CD14-positive monocyte (primary cell): ENCODE measurements at regions not wholly inside any gene's neighbourhood (a gene's known extent, or its start where the extent isn't known, plus 50 kb on each side); places are given as distances from the start of the nearest gene placed in this dataset.

Experiments used
- DNase-seq, 3 donors: peaks; one replicate each; pipeline ENCODE4 v3.0.0-alpha.2; 2011 to 2022
- H2AFZ ChIP-seq: 2 replicates; pipeline ENCODE4 v1.6.0; 2012; ENCODE audit warnings: mild to moderate bottlenecking, low read depth, low read length, inconsistent platforms; ENCODE audit not compliant: insufficient read depth, poor library complexity, severe bottlenecking
- H3K27ac ChIP-seq, 2 donors: 1 replicate in 1 of 2; 2 replicates in 1 of 2; pipeline ENCODE4 v1.5.1; 2012 to 2013; ENCODE audit warnings: low read length in 2 of 2, control low read depth in 1 of 2, inconsistent platforms in 1 of 2, low read depth in 1 of 2, mild to moderate bottlenecking in 1 of 2
- H3K27me3 ChIP-seq, 2 donors: one replicate each; pipeline versions ENCODE4 v1.6.0 to v1.6.1; 2011 to 2013; ENCODE audit warnings: low read length in 2 of 2; ENCODE audit not compliant: control insufficient read depth in 2 of 2, insufficient read depth in 2 of 2
- H3K36me3 ChIP-seq, 2 donors: replicated peaks in 1 of 2; 1 replicate in 1 of 2; 2 replicates in 1 of 2; pipeline versions ENCODE4 v1.5.1 to v1.6.1; 2012 to 2013; ENCODE audit warnings: low read length in 2 of 2, control low read depth in 1 of 2, inconsistent platforms in 1 of 2, mild to moderate bottlenecking in 1 of 2; ENCODE audit not compliant: insufficient read depth in 2 of 2, control insufficient read depth in 1 of 2
- H3K4me1 ChIP-seq, 2 donors: 1 replicate in 1 of 2; 2 replicates in 1 of 2; pipeline versions ENCODE4 v1.5.1 to v1.6.1; 2012 to 2013; ENCODE audit warnings: low read length in 2 of 2, control low read depth in 1 of 2, inconsistent platforms in 1 of 2, mild to moderate bottlenecking in 1 of 2, moderate library complexity in 1 of 2; ENCODE audit not compliant: insufficient read depth in 2 of 2, control insufficient read depth in 1 of 2
- H3K4me2 ChIP-seq: replicated peaks from 2 replicates; pipeline ENCODE3; 2012; ENCODE audit warnings: low read length, moderate library complexity, mild to moderate bottlenecking; ENCODE audit not compliant: poor library complexity, severe bottlenecking; ENCODE audit errors: extremely low read depth
- H3K4me3 ChIP-seq, 3 experiments: fragments of 200-600 bp in 1 of 3; sonication (generic) in 1 of 3; replicated peaks in 1 of 3; 1 replicate in 2 of 3; 2 replicates in 1 of 3; pipeline ENCODE4 v1.5.1; 2011 to 2013; ENCODE audit warnings: low read length in 3 of 3, mild to moderate bottlenecking in 3 of 3, control low read depth in 2 of 3, low read depth in 2 of 3, inconsistent platforms in 1 of 3, moderate library complexity in 1 of 3
- H3K79me2 ChIP-seq: 2 replicates; pipeline ENCODE4 v1.6.0; 2012; ENCODE audit warnings: mild to moderate bottlenecking, control low read depth, inconsistent platforms, low read length, moderate library complexity; ENCODE audit not compliant: insufficient read depth
- H3K9ac ChIP-seq: 2 replicates; pipeline ENCODE4 v1.6.0; 2017; ENCODE audit warnings: low read length, mild to moderate bottlenecking; ENCODE audit not compliant: insufficient read depth, poor library complexity, severe bottlenecking
- H3K9me3 ChIP-seq, 2 donors: replicated peaks in 1 of 2; 1 replicate in 1 of 2; 2 replicates in 1 of 2; pipeline versions ENCODE4 v1.5.1 to v1.6.1; 2012 to 2013; ENCODE audit warnings: low read length in 2 of 2, control low read depth in 1 of 2; ENCODE audit not compliant: control insufficient read depth in 1 of 2, insufficient read depth in 1 of 2
- H4K20me1 ChIP-seq: 2 replicates; pipeline ENCODE4 v1.6.0; 2012; ENCODE audit warnings: mild to moderate bottlenecking, low read length, control low read depth, moderate library complexity; ENCODE audit not compliant: insufficient read depth
- H3K27ac Mint-ChIP-seq, 7 donors: one replicate each; pipeline ENCODE4 v1.8.0; 2020; ENCODE audit warnings: mild to moderate bottlenecking in 7 of 7, mixed read lengths in 7 of 7, moderate library complexity in 6 of 7, inconsistent platforms in 2 of 7
- H3K27me3 Mint-ChIP-seq, 3 donors: one replicate each; pipeline ENCODE4 v1.8.0; 2021 to 2022; ENCODE audit warnings: low read depth in 3 of 3, mild to moderate bottlenecking in 3 of 3, mixed read lengths in 3 of 3, moderate library complexity in 3 of 3, inconsistent platforms in 1 of 3
- H3K36me3 Mint-ChIP-seq, 2 donors: one replicate each; pipeline ENCODE4 v1.8.0; 2020; ENCODE audit warnings: mixed read lengths in 2 of 2, inconsistent platforms in 1 of 2, mild to moderate bottlenecking in 1 of 2
- H3K4me1 Mint-ChIP-seq: one replicate; pipeline ENCODE4 v1.8.0; 2020; ENCODE audit warnings: mild to moderate bottlenecking, mixed read lengths
- H3K4me3 Mint-ChIP-seq, 2 donors: one replicate each; pipeline ENCODE4 v1.8.0; 2020; ENCODE audit warnings: mild to moderate bottlenecking in 2 of 2, mixed read lengths in 2 of 2, moderate library complexity in 1 of 2
- H3K9me3 Mint-ChIP-seq, 7 donors: one replicate each; pipeline ENCODE4 v1.8.0; 2020 to 2022; ENCODE audit warnings: mixed read lengths in 7 of 7, mild to moderate bottlenecking in 6 of 7, moderate library complexity in 6 of 7, inconsistent platforms in 2 of 7
- CTCF ChIP-seq: fragments of 200-600 bp; IDR thresholded peaks from one replicate; pipeline ENCODE4 v1.8.0; 2022; ENCODE audit warnings: antibody characterized with exemption, mild to moderate bottlenecking
- WGBS: methylation state at CpG from one replicate; pipeline ENCODE4 v1.1.5; 2013; ENCODE audit warnings: missing lambda C conversion rate; ENCODE audit not compliant: insufficient coverage; 5-methylcytosine and 5-hydroxymethylcytosine counted together
- intact Hi-C, 2 donors: fragments of 100-400 bp; cut with micrococcal nuclease; formaldehyde crosslinking; loops; one replicate each; pipeline versions ENCODE4 v1.15.0 to v1.15.1; 2023

- H3K9me3 ChIP-seq = no peaks in the 10 kb centered on the region
- no peaks in the 10 kb centered on the region for H3K27me3 ChIP-seq
- no peaks in the 10 kb centered on the region for H3K36me3 ChIP-seq
- no peaks in the 10 kb centered on the region for H3K4me1 Mint-ChIP-seq
- TF ChIP-seq CTCF = no peak
- no peak overlapping the region for H3K27ac ChIP-seq
- peaks cover 0 to 8% (median 3%) of the 10 kb centered on the region in 7 donors for H3K9me3 Mint-ChIP-seq
- H3K4me3 ChIP-seq = no peak overlapping the region
- no peak overlapping the region for H3K27ac Mint-ChIP-seq
- H2AFZ ChIP-seq = no peak overlapping the region
- no peak overlapping the region for H3K9ac ChIP-seq
- H3K79me2 ChIP-seq = no peaks in the 10 kb centered on the region
- no peaks in the 10 kb centered on the region for H3K4me1 ChIP-seq
- H4K20me1 ChIP-seq = no peaks in the 10 kb centered on the region
- H3K36me3 Mint-ChIP-seq = no peaks in the 10 kb centered on the region
- no peaks in the 10 kb centered on the region for H3K27me3 Mint-ChIP-seq
- intact Hi-C loops = no loop called here
- no peak overlapping the region for H3K4me2 ChIP-seq
- 100% methylated on average over 2 of the region's 8 CpGs for WGBS
- no peak for DNase-seq
- H3K4me3 Mint-ChIP-seq = no peak overlapping the region
These were observed 318.4 kb upstream of the ZNF608 start for GRCh38 chr5:125064621-125065438.

- Histone ChIP-seq H3K4me2 (no peak overlapping the region), H3K27me3 (no peaks in the 10 kb centered on the region), H3K9ac (no peak overlapping the region), H3K36me3 (no peaks in the 10 kb centered on the region), H3K4me1 (no peaks in the 10 kb centered on the region), H3K4me3 (no peak overlapping the region), H2AFZ (no peak overlapping the region), H3K79me2 (no peaks in the 10 kb centered on the region), H4K20me1 (no peaks in the 10 kb centered on the region), H3K27ac (no peak overlapping the region), H3K9me3 (no peaks in the 10 kb centered on the region)
- Mint-ChIP-seq H3K4me3 (no peak overlapping the region), H3K9me3 (peaks cover 0 to 10% (median 4%) of the 10 kb centered on the region in 7 donors), H3K4me1 (no peaks in the 10 kb centered on the region), H3K27ac (no peak overlapping the region), H3K27me3 (no peaks in the 10 kb centered on the region), H3K36me3 (no peaks in the 10 kb centered on the region)
- TF ChIP-seq CTCF = no peak
- no peak for DNase-seq
- intact Hi-C loops = no loop called here
- WGBS = 0% methylated on average over 1 of the region's 2 CpGs
These were observed 319.3 kb upstream of the ZNF608 start for GRCh38 chr5:125065741-125066140.
